A549 (cell line): ENCODE measurements at regions not wholly inside any gene's neighbourhood (a gene's known extent, or its start where the extent isn't known, plus 50 kb on each side); places are given as distances from the start of the nearest gene placed in this dataset.
"Not testable (repeated sequence)": the region's sequence is repeated elsewhere in the genome, so short reads cannot be mapped to it uniquely, and the experiment has no call there.

Experiments
- CBX8 ChIP-seq: fragments of 200-600 bp; sonication (generic); IDR thresholded peaks from 2 replicates; pipeline ENCODE4 v1.6.1; 2016
- CTCF ChIP-seq: fragments of >200 bp; sonication (Bioruptor Twin); formaldehyde crosslinking; IDR thresholded peaks from 3 replicates; pipeline ENCODE4 v1.5.1; 2016
- E2F6 ChIP-seq: IDR thresholded peaks from 2 replicates; pipeline ENCODE4 v1.6.1; 2012; ENCODE audit warnings: low read depth, borderline replicate concordance
- JUN ChIP-seq, 2 experiments: fragments of >200 bp; sonication (Bioruptor Twin); formaldehyde crosslinking; IDR thresholded peaks; 2 replicates in 1 of 2; 3 replicates in 1 of 2; pipeline ENCODE4 v1.6.1; 2016 to 2017
- NR3C1 ChIP-seq: fragments of >200 bp; sonication (Bioruptor Twin); formaldehyde crosslinking; IDR thresholded peaks from 3 replicates; pipeline ENCODE4 v1.6.1; 2017
- POLR2A ChIP-seq: IDR thresholded peaks from 2 replicates; pipeline ENCODE4 v1.6.1; 2012; ENCODE audit warnings: mild to moderate bottlenecking, low read length
- RFX5 ChIP-seq: fragments of 450-650 bp; IDR thresholded peaks from 2 replicates; pipeline ENCODE4 v1.7.1; 2014; ENCODE audit warnings: antibody characterized with exemption, mild to moderate bottlenecking, moderate library complexity
- USF2 ChIP-seq: fragments of 450-650 bp; IDR thresholded peaks from 2 replicates; pipeline ENCODE4 v1.6.1; 2014; ENCODE audit warnings: antibody characterized with exemption

- TF ChIP-seq CTCF; RFX5; CBX8; JUN (IDR thresholded peaks at IDR 0.05); USF2; NR3C1; POLR2A; E2F6: not testable (repeated sequence)
Observed at GRCh38 chr12:25706646-25707045, 153.6 kb upstream of the LMNTD1 start.
